ENCODE measurements at regions not wholly inside any gene's neighbourhood (a gene's known extent, or its start where the extent isn't known, plus 50 kb on each side); places are given as distances from the start of the nearest gene placed in this dataset.

GRCh38 chr13:84749126-84749525 lies 866.9 kb upstream of the SLITRK1 start:
- no peak for TF ChIP-seq CTCF (conservative IDR thresholded peaks at IDR 0.05; ENCODE audit: low read depth, low read length)
- no peak for TF ChIP-seq EZH2 (IDR thresholded peaks at IDR 0.05; ENCODE audit: borderline replicate concordance, low read depth, low read length, poor library complexity, severe bottlenecking)
